A549 (cell line): ENCODE measurements at regions not wholly inside any gene's neighbourhood (a gene's known extent, or its start where the extent isn't known, plus 50 kb on each side); places are given as distances from the start of the nearest gene placed in this dataset.

Experiments
- MYC ChIP-seq: IDR thresholded peaks from 2 replicates; pipeline ENCODE4 v1.6.1; 2012; ENCODE audit warnings: mild to moderate bottlenecking, inconsistent platforms, low read length, improper control_type of control experiment, borderline replicate concordance
- USF2 ChIP-seq: fragments of 450-650 bp; IDR thresholded peaks from 2 replicates; pipeline ENCODE4 v1.6.1; 2014; ENCODE audit warnings: antibody characterized with exemption

GRCh38 chr2:9102861-9103662 is 99.6 kb upstream of the MBOAT2 start:
- TF ChIP-seq MYC (no peak), USF2 (no peak)
